Stimulated activated CD8-positive, alpha-beta memory T cell treated with anti-CD3 and anti-CD28 coated beads, Interleukin-4, amount 100 ng/mL, for 4 hours (primary cell): ENCODE measurements at regions not wholly inside any gene's neighbourhood (a gene's known extent, or its start where the extent isn't known, plus 50 kb on each side); places are given as distances from the start of the nearest gene placed in this dataset.
"Not testable (repeated sequence)": the region's sequence is repeated elsewhere in the genome, so short reads cannot be mapped to it uniquely, and the experiment has no call there.

Experiments
- DNase-seq, 2 donors: peaks; one replicate each; pipeline ENCODE4 v3.0.0-alpha.2; 2020; ENCODE audit warnings: low read depth in 2 of 2, low spot score in 1 of 2

DNA sequence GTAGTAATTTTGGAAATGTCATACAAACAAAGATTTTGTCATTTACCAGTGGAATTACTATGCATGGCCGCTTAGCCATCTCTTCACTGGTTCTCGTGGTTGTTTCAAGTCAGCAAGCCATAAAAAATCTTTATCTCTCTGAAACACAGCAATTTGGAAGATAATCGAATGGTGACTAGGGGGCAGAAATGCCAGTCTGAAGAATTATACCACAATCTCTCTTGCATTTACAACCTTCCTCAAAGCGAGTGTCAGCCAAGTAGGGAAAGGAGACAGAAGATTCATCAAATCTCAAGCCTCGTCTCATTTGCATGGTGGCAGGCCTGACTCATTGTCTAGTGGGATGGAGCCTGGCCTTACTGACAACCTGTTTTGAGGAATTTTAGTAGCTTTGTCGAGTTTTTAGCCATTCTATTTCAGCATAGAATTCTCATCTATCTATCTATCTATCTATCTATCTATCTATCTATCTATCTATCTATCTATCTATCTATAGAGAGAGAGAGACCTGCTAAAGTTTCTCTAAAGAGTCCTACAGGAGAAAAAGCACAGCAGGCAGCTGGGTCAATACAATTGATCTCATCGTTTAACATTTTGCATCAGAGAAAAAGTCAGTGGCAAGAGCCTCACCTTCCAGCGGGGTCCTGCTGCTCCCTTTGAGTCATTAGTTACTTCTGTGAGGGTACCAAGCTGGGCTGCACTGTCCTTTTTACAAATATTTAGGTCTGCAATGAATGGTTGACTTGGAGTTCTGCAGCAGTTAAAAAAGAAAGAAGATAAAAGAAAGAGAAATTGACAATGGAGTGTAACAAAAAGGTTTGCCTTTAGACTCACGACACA is 572.8 kb downstream of the TFAP2A start:
- DNase-seq: no peak

DNA sequence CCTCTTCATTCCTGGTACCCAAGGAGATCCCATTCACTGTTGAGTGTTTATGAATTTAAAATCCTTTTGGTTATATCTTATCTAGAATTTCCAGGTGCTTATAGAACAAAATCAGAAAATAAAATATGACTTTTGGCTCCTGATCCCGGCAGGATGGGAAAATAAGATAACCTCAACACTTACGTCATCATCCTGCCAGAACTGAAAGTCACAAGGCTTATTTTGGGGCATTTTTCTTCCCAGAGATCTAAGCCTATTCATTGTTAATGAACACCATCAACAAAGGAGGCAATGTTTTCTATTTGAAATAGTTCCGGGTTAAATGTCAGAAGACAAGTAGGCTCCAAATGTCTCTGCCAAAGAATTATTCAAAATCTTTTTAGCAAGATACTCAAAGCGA is 580.6 kb downstream of the TFAP2A start:
- no peak for DNase-seq

DNA sequence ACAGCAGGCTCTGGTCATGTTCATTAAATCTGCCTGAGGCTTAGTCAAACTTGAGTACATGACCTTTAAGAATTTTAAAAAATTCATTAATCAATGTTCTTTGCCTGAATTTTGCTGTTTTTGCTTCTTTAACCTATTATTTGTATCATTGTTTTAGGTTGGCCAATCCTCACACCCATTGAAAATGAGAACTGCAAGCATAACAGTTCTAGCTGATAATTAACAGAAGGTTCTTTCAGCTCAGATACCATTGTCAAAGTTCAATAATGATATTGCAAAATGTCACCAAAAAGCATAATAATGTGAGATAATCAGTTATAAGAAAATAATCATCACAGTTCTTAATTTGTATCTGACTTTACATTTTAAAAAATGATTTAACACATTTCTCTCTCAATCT is 583.1 kb downstream of the TFAP2A start:
- DNase-seq: no peak

DNA sequence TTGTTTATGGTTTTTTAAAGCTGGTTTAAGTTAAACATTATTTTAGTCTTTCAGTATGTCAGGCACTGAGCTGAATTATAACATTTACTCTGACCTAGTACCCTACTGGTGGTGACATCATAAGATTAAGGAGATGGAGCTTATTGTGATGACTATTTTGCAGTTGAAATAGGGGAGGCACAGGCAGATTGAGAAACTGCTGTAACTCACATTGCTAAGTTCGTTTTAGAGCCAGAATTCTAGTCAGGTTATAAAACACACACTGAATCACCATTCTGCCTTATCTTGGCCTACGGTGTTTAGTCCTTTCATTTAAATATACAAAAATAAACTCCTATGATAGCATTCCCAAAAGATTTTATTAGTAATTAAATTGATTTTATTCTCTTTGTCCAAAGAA is 584.1 kb downstream of the TFAP2A start:
- no peak for DNase-seq

DNA sequence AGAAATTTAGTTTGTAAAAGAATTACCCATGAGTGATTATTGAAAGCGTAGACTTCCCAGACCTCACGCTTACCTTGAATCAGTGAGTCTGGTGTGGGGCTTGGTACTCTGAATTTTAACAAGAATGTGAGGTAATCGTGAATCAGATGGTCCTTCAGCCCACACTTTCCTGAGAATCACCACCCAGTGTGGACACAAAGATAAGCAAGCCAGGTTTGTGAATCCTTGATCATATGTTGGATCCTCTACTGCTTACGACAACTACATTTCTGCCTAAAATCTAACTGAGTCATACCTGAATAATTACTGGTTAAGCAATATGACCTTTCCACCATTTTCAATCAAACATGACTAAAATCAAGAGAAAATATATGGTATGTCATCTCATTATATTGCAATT is 589.3 kb downstream of the TFAP2A start:
- DNase-seq: no peak

DNA sequence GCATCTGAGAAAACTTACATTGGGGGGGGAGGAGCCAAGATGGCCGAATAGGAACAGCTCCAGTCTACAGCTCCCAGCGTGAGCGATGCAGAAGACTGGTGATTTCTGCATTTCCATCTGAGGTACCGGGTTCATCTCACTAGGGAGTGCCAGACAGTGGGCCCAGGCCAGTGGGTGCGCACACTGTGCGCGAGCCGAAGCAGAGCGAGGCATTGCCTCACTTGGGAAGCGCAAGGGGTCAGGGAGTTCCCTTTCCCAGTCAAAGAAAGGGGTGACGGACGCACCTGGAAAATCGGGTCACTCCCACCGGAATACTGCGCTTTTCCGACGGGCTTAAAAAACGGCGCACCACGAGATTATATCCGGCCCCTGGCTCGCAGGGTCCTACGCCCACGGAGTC is 604.1 kb downstream of the TFAP2A start:
- DNase-seq: not testable (repeated sequence)

DNA sequence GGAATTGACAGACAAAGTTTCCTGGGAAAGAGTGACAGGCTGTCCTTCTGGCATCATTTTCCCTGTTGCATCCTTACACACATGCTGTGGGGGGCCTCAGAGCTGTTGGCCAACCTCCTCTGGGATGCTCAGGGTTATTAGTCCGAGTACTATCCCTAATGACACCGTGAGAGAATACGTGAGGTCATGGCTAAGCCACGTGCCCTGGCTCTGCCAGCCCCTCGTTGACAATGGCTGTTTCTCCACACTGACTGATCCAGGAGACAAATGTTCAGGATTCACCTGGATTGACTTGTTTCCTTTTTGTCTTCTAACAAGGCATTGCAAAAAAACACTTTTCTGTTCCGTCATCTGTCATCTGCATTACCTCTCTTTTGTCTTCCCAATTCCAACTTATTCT is 604.6 kb downstream of the TFAP2A start:
- DNase-seq: no peak

DNA sequence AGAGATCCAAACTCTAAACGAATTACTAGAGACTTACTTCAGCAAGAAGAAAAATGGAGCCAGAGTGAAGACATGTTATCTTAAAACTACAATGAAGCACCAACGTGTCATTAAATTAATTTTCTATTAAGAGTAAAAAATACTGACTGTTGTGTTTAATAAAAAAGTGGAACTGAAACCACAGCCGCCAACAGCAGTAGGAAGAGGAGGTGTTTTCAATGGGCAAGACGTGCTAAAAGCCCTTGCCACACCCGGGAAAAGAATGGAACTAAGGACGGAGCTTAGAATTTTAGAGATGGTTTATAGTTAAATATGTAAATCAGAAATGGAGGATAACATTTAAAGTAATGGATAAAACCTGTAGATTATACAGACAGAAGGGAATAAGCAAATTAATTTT is 608.7 kb downstream of the TFAP2A start:
- DNase-seq: no peak

DNA sequence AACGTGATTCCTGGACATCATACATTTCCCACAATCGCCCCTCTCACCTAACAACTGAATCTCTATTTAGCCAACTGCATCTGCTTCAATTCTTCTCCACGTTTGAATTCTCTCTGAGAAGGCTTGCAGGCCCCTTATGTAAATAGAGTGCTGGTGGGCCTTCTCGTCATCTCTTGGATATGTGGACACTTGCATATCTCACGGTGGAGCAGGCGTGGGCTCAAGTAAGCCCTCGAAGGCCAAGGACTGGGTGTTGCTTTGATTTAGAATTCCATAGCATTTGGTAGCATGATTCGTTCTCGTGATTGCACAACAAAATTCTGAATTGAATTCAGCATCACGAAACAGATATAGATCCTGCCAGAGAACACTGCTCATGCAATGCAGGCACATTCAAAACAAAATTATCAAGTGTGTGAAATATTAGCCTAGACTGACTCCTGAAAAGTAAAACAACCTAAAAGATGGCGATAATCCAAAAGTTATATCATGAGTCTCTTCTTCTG is 613.6 kb downstream of the TFAP2A start:
- no peak for DNase-seq

DNA sequence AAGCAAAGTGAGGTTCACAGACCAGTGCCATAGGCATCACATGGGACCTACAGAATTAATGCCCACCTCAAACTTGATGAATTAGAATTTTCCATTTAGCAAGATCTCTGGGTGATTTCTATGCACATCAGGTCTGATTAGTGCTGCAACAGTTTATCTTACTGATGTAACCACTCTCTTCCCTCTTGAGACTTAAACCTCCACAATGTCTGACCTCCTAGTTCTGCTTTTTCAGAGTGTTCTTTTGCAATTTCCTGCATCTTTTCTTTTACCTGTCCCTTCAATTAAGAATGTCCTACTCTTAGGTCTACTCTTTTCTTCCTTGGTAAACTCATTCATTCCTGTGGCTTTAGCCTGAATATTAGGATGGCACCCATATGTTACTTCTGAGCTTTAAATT is 615.3 kb downstream of the TFAP2A start:
- DNase-seq: no peak

DNA sequence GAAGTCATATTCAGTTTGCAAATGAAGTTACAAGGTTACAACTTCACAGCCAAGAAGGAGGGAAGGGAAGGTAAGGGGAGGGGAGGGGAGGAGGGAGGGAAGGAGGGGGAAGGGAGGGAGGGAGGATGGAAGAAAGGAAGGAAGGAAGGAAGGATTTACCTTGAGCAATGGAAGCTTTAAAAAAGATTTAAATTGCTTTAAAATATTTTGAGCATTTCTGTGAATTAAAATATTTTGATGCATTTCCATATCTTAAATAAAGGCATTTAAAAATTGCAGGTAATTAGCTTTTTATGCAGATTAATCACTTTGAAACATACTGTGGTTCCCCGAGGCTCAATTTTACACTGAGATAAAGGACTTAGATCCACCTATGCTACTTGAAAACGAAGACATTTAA is 618.0 kb downstream of the TFAP2A start:
- DNase-seq: no peak

DNA sequence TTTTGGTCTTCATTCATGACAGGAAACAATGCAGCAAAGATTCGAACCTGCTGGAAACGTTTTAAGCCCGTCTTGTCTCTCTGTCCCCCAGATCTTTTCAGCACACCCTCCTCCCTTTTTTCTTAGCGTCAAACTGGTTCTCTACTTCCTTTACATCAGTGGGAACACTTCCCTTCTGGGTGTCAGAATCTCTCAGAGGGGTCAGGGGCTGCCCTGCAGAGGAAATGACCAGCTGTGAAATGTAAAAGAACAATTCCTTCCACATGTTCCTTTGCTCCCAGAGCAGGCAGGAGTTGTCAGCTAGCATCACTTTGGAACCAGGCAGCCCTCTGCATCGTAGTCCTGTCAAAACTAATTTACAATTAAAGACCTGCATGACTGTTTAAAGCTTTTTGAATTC is 619.0 kb downstream of the TFAP2A start:
- DNase-seq: no peak

DNA sequence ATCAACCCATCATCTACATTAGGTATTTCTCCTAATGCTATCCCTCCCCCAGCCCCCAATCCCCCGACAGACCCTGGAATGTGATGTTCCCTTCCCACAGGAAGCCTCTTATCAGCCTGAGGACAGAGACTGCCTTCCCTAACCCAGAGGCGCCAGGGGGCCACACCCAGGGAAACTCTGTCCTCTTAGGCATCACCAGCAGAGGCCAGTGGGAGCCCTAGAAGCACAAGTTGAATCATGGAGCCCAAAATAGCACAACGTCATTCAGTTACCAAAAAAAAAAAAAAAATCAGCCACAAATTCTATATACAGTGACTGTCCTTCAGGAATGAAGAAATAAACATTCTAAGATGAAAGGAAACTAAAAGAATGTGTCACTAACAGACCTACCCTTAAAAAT is 625.7 kb downstream of the TFAP2A start:
- DNase-seq: no peak

DNA sequence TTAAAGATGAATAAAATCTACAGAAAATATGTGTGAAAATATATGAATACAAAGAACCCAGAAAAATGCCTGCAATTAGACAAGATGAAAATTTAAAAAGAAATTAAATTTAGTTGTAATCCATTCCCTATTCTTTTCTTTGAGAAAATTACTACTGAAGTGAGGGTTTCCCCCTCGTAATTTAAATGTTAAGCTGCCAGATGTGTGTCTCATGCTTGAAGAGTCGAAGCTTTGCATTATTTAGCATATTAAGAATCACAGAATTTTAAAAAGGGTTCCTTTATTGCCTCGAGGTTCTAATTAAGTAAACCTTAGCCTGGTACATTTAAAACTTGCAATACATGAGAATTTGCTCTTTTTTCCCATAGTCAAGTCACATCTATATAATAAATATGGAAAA is 630.1 kb downstream of the TFAP2A start:
- no peak for DNase-seq

DNA sequence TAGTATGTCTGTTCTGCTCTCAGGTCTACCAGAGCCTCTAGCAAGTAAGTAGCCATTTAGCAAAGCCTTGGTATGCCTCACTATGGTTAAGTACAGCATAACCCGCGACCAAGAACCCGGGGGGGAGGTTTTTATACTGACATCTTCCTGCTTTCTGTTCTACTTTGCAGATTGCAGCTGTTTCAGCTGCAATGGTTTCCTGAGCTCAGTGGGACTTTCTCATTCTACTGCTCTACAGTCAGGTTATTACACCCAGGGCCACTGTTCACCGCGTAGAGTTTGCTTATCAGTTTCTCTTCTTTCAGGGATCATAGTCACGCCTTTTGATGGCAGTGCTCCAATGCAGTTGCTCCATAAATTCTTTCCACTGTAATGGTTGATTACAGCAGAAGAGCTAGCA is 631.3 kb downstream of the TFAP2A start:
- DNase-seq: no peak

DNA sequence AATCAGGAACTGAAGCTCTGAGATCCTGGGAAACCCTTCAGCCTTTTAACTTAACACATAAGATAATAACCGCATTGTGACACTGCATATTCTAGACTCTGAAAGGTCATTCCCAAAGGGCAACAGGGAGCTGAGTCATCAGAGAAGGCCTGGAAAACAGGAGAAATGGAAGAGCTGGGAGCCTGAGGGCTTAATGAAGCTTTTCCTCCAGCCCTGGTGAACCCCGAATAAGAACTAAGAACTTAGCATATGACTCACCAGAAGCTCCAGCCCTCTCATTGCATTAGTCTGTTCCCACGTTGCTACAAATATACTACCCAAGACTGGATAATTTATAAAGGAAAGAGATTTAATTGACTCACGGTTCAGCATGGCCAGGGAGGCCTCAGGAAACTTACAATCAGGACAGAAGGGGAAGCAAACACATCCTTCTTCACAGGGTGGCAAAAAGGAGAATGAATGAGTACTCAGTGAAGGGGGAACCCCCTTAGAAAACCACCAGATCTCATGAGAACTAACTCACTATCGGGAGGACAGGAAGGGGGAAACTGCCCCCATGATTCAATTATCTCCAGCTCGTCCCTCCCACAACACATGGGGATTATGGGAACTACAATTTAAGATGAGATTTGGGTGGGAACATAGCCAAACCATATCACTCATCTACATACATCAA is 648.5 kb downstream of the TFAP2A start:
- no peak for DNase-seq

DNA sequence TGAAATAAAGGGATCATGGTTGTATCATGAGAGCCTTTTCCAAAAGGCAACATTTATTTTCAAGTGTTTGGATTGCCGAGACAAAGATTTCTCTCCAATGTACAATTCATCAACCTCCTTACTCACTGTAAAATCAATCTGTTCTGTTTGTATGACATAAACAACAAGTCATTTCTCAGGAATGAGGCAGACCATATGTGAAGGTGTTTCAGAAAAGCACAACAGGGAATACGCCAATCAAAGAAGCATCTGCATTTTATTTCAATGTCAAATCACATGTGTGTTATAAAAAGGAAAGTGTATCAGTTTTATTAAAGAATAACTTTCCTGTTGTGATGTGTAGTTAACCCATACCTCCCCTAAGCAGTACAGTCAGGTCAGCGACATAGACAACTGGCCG is 653.7 kb downstream of the TFAP2A start:
- DNase-seq: no peak

DNA sequence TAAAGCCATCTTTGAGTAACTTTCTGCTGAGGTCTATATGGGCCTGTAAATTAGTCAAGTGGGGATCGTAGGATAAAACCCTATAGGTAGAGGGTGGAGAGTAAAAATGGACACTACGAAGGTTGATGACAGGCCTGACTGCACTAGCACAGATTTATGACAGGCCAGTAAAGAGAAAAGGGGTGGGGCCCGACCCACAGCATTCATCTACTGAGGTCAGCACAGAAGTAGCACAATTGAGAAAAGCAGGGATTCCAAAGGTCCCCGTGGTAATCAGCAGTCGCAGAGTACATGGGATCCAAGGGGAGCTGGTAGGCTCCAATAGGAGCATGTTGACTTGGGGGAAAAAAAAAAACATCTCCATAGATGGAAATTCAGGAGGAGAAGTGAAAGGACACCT is 660.4 kb downstream of the TFAP2A start:
- DNase-seq: no peak

DNA sequence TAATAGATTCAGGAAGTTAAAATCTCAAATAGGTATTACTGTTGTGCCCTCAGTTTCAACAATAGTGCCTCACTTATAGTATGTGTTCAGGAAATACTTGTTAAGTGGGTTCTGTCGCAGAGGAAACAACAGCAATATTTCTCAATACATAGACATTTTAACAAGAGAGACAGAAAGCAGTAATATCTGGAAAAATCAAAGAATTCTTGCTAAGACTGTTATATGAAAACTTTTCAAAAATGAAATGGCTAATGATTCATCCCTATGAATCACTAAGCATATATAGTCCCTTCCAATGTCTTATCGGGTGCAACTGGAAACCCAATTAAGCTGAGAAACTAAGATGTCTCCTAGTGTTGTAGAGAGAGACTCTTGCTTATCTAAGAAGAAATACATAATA is 668.9 kb downstream of the TFAP2A start:
- DNase-seq: no peak

DNA sequence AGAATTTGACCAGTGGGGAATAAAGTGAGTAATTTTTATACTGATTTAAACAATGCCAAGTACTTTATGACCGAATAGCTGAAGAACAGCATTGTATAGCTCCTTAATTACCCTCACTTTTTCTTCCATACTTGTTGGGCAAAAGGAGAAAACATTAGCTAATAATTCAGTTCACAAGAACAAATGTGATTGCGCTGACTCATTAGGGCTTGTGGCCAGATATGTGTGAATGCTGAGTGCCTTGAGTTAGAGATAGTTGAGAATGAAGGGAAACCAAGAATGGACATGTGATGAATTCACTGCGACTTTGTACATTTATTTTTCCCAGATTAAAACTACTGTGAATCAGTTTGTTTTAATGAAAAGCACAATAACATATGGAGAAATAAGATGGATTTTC is 669.4 kb downstream of the TFAP2A start:
- no peak for DNase-seq

DNA sequence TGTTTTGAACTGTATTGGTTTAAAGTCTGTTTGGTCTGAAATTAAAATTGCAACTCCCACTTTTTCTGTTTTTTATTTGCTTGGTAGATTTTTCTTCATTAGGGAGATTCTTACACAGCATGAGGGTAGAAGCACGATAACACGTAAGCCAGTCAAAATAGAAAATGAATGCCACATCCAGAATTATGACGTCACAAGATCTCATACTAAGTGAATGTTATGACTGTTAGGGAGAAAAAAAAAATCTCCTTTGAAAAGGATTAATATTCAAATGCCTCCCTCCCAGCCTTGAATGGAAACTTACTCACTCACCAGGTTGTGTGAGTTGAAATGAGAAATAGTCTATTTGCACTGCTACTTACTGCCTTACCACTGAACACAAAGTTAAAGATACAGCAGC is 670.8 kb downstream of the TFAP2A start:
- no peak for DNase-seq

DNA sequence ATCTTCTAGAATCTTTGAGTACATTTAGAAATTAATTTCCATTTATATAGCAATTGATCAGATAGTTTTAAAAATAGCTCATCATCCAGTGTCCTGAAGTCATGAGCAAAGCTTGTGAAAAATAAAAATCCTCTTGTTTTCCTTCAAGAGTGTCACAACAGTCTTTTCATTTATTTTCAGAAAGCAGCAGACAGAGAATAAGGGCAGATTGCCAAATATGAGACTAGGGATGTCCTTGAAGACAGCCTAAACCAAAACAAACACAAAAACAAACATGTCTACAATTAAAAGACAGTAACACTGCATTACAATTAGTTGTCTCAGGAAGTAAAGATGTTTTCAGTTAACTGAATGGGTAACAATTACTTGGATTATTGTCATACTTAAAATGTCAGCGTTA is 682.8 kb downstream of the TFAP2A start:
- no peak for DNase-seq

DNA sequence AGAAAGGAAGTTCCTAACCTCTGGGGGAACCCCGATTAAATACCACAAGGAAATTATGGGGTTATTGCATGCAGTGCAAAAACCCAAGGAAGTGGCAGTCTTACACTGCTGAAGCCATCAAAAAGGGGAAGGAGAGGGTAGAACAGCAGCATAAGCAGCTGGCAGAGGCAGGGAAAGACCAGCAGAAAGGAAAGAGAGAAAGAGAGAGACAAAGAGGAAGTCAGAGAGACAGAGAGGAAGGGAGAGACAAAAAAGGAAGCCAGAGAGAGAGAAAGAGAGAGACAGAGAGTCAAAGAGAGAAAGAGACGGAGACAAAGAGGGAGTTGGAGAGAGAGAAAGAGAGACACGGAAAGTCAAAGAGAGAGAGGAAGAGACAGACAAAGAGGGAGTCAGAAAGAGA is 689.1 kb downstream of the TFAP2A start:
- not testable (repeated sequence) for DNase-seq
